ENCODE measurements at regions not wholly inside any gene's neighbourhood (a gene's known extent, or its start where the extent isn't known, plus 50 kb on each side); places are given as distances from the start of the nearest gene placed in this dataset.

DNA sequence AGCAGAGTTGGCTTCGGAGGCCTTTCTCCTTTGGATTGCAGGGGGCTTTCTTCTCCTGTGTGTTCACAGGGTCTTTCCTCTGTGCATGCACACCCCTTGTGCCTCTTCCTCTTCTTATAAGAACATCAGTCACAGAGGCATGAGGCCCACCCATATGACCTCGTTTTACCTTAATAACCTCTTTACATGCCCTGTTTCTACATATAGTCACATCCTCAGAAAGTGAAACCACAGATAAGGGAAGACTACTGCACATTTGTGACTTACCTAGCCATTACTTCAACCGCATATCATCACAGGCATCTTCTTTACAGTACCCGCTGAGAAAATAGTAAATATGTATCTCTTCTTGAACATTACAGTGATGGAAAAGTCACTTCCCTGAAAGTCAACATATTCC is 204.9 kb upstream of the TARS1 start:
- H3K4me3 Mint-ChIP-seq = no peak overlapping the region
- TF ChIP-seq, protein P1, sequence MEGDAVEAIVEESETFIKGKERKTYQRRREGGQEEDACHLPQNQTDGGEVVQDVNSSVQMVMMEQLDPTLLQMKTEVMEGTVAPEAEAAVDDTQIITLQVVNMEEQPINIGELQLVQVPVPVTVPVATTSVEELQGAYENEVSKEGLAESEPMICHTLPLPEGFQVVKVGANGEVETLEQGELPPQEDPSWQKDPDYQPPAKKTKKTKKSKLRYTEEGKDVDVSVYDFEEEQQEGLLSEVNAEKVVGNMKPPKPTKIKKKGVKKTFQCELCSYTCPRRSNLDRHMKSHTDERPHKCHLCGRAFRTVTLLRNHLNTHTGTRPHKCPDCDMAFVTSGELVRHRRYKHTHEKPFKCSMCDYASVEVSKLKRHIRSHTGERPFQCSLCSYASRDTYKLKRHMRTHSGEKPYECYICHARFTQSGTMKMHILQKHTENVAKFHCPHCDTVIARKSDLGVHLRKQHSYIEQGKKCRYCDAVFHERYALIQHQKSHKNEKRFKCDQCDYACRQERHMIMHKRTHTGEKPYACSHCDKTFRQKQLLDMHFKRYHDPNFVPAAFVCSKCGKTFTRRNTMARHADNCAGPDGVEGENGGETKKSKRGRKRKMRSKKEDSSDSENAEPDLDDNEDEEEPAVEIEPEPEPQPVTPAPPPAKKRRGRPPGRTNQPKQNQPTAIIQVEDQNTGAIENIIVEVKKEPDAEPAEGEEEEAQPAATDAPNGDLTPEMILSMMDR (IDR thresholded peaks at IDR 0.05) = no peak
- peaks cover 8% of the 10 kb centered on the region for H3K4me1 Mint-ChIP-seq (ENCODE audit: low read depth)
- intact Hi-C loops (cut with micrococcal nuclease) = no loop called here
- peak overlapping the region; percentile 5 for H3K27ac Mint-ChIP-seq
- DNase-seq (peak; percentile 10), ATAC-seq (peak; percentile 84)
- H3K27me3 Mint-ChIP-seq = no peaks in the 10 kb centered on the region
- no peaks in the 10 kb centered on the region for H3K36me3 Mint-ChIP-seq (ENCODE audit: low read depth)
- POLR2A ChIA-PET = no interaction called here
- CTCF ChIA-PET = interaction anchor here (0.7 kb wide), 1 partner anchor 213 kb away, joined by 3 read pairs; no protein-coding TSS in a partner anchor
- no peaks in the 10 kb centered on the region for H3K9me3 Mint-ChIP-seq

DNA sequence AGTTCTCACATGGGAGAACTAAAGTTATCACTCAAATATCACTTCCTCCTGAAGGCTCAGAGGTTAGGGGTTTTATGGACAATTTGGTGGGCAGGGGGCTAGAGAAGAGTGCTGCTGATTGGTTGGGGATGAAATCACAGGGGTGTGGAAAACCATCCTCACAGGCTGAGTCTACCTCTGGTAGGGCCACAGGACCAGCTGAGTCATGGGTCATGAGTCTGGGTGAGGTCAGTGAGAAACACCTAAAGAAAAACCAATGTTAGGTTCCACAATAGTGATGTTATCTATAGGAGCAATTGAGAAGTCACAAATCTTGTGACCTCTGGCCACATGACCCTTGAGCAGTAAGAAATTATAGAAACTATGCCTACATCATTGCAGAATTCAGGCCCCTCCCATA is 203.3 kb upstream of the TARS1 start:
- peak; percentile 30 for ATAC-seq
- H3K4me1 Mint-ChIP-seq (ENCODE audit: low read depth) = peaks cover 11% of the 10 kb centered on the region
- DNase-seq = peak; percentile 17
- no peak overlapping the region for H3K27ac Mint-ChIP-seq
- no peaks in the 10 kb centered on the region for H3K9me3 Mint-ChIP-seq
- H3K4me3 Mint-ChIP-seq = no peak overlapping the region
- no peaks in the 10 kb centered on the region for H3K27me3 Mint-ChIP-seq
- TF ChIP-seq, protein P1 (IDR thresholded peaks at IDR 0.05) = no peak
- ChIA-PET CTCF (no interaction called here), POLR2A (no interaction called here)
- H3K36me3 Mint-ChIP-seq (ENCODE audit: low read depth) = no peaks in the 10 kb centered on the region
- intact Hi-C loops (cut with micrococcal nuclease) = no loop called here

DNA sequence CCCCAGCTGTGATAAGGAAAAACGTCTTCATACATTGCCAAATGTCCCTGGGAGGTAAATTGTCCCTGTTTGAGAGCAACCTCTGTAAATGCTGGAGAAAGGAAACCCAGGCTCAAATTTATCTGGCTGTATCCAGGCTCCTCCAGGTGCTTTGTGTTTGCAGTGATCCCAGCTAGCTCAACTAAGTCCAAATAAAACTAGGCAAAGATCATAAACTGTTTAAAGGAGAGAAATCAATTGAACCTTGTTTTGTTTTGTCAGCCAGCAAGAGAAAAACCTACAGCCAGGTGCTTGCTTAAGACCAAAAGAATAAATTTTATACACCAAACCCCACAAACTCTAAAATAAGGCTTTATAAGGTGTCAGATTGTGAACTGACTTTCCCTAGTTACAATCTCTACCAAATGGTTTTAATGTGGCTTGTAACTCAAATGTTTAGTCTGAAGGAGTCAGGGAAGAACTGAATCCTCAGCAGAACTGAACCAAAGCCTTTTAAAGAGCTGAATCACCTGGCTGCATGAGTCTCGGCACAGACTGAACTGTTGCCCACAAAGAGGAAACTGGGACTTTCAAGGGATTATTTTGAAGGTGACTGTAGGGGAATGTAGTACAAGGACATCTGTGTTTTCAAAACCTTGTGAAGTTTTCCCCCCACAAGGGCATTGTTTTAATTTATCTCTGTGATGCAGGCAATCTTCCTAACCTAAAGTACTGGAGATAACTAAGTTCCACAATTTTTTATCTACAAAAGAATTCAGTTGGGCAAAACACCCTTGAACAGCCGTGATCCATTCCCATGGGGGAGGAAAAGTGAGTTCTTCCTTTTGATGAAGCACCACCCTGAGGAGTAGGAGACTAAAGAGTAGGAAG is 201.7 kb upstream of the TARS1 start:
- intact Hi-C loops (cut with micrococcal nuclease) = no loop called here
- Mint-ChIP-seq H3K9me3 (no peaks in the 10 kb centered on the region), H3K27me3 (no peaks in the 10 kb centered on the region), H3K4me3 (no peak overlapping the region), H3K27ac (no peak overlapping the region), H3K36me3 (ENCODE audit: low read depth) (no peaks in the 10 kb centered on the region), H3K4me1 (ENCODE audit: low read depth) (peaks cover 11% of the 10 kb centered on the region)
- POLR2A ChIA-PET = no interaction called here
- ATAC-seq (no peak), DNase-seq (no peak)
- TF ChIP-seq, protein P1 (IDR thresholded peaks at IDR 0.05) = no peak
- CTCF ChIA-PET = no interaction called here

DNA sequence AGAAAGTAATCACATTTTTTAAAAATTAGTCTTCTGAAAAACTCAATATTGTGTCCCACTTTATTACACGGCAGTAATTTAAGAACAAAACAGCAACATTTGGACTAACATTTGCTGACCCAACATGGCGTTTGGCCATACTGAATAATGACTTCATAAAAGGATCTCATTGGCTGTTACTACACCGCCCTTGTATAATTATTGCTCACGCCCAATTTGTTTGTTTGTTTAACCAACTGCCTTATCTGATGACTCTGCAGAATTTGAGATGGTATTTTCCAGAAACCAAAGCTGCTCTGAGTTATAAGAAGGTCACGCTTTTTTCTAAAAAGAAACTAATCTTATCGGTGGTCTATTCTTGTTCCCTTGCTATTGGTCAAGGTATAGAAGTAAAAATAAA is 200.2 kb upstream of the TARS1 start:
- no peak overlapping the region for H3K4me3 Mint-ChIP-seq
- TF ChIP-seq, protein P1 (IDR thresholded peaks at IDR 0.05) = no peak
- H3K27ac Mint-ChIP-seq = no peak overlapping the region
- ATAC-seq = no peak
- CTCF ChIA-PET = no interaction called here
- no peaks in the 10 kb centered on the region for H3K36me3 Mint-ChIP-seq (ENCODE audit: low read depth)
- H3K4me1 Mint-ChIP-seq (ENCODE audit: low read depth) = peaks cover 11% of the 10 kb centered on the region
- no peaks in the 10 kb centered on the region for H3K27me3 Mint-ChIP-seq
- no peaks in the 10 kb centered on the region for H3K9me3 Mint-ChIP-seq
- POLR2A ChIA-PET = no interaction called here
- DNase-seq = no peak
- intact Hi-C loops (cut with micrococcal nuclease) = no loop called here

DNA sequence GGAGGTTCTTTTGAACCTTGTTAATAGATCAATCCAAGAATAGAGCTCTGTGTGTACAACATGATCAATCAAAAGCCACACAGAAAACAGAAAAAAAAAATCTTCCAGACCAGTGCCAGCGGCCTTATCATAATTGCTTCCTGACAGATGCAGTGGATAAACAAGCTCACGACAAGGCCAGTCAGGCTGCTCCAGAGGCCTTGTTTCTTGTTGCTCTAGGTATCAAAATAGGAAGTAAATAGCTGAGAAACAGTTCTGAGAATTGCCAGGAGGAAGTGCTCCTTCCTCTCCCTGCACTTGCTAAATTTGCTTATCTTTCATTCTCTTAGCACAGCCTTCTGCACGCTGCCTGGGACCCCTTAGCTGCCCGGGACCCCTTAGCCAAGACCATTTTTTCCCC is 199.0 kb upstream of the TARS1 start:
- no peaks in the 10 kb centered on the region for H3K9me3 Mint-ChIP-seq
- H3K27me3 Mint-ChIP-seq = no peaks in the 10 kb centered on the region
- ATAC-seq (no peak), DNase-seq (no peak)
- H3K4me3 Mint-ChIP-seq = no peak overlapping the region
- peaks cover 3% of the 10 kb centered on the region for H3K4me1 Mint-ChIP-seq (ENCODE audit: low read depth)
- CTCF ChIA-PET = no interaction called here
- intact Hi-C loops (cut with micrococcal nuclease) = no loop called here
- TF ChIP-seq, protein P1 (IDR thresholded peaks at IDR 0.05) = no peak
- H3K27ac Mint-ChIP-seq = no peak overlapping the region
- no peaks in the 10 kb centered on the region for H3K36me3 Mint-ChIP-seq (ENCODE audit: low read depth)
- POLR2A ChIA-PET = no interaction called here
